Panc1 (cell line): ENCODE measurements at regions not wholly inside any gene's neighbourhood (a gene's known extent, or its start where the extent isn't known, plus 50 kb on each side); places are given as distances from the start of the nearest gene placed in this dataset.

Experiments
- ATAC-seq: fragments of 200-7000 bp; cut with Tn5 transposase; 2 replicates; pipeline ENCODE4 v1.9.1; 2020; ENCODE audit warnings: mild to moderate bottlenecking, moderate library complexity
- BruUV-seq: library from RNA; stranded (reverse); fragments of 400-500 nt; replicated peaks from 2 replicates; lab custom pipeline; 2021; lab: Mats Ljungman, UMichigan
- CTCF ChIA-PET: fragments of 300-600 bp; sonication (Branson Sonifier 250); formaldehyde crosslinking; loops from one replicate; lab custom pipeline; 2022; ENCODE audit warnings: antibody characterized with exemption; lab: Charles Lee
- POLR2A ChIA-PET: fragments of 300-600 bp; sonication (Branson Sonifier 250); formaldehyde crosslinking; loops from one replicate; lab custom pipeline; 2022; ENCODE audit warnings: antibody characterized with exemption; lab: Charles Lee
- DNase-seq: peaks from one replicate; pipeline ENCODE4 v3.0.0-alpha.2; 2010; ENCODE audit warnings: low read depth, low spot score
- H3K27ac ChIP-seq: 2 replicates; pipeline ENCODE4 v1.5.1; 2011; ENCODE audit warnings: mild to moderate bottlenecking, low read length, inconsistent platforms
- H3K27me3 ChIP-seq: fragments of 200-500 bp; sonication (Bioruptor generic); 2 replicates; pipeline ENCODE4 v1.6.0; 2014; ENCODE audit warnings: low read length, inconsistent platforms; ENCODE audit not compliant: control insufficient read depth, insufficient read depth
- H3K36me3 ChIP-seq: fragments of 200-500 bp; sonication (Bioruptor generic); 2 replicates; pipeline ENCODE4 v1.5.1; 2014; ENCODE audit warnings: inconsistent platforms, mild to moderate bottlenecking, low read length, moderate library complexity; ENCODE audit not compliant: control insufficient read depth, insufficient read depth
- H3K4me1 ChIP-seq: 2 replicates; pipeline ENCODE4 v1.5.1; 2011; ENCODE audit warnings: inconsistent platforms, mild to moderate bottlenecking, low read length, moderate library complexity; ENCODE audit not compliant: control insufficient read depth, insufficient read depth
- H3K4me3 ChIP-seq, 2 experiments: 2 replicates each; pipeline ENCODE4 v1.5.1; 2011 to 2012; ENCODE audit warnings: low read depth in 2 of 2, low read length in 2 of 2, mild to moderate bottlenecking in 2 of 2, inconsistent platforms in 1 of 2, moderate library complexity in 1 of 2
- H3K9me3 ChIP-seq: fragments of 200-500 bp; sonication (Bioruptor generic); 2 replicates; pipeline ENCODE4 v1.5.1; 2014; ENCODE audit warnings: low read depth, mild to moderate bottlenecking, inconsistent platforms, low read length, moderate library complexity; ENCODE audit not compliant: control insufficient read depth, insufficient read depth
- POLR2AphosphoS5 ChIP-seq: IDR thresholded peaks from 2 replicates; pipeline ENCODE4 v1.6.1; 2012; ENCODE audit warnings: mild to moderate bottlenecking, low read depth, low read length, moderate library complexity
- REST ChIP-seq, 2 experiments: IDR thresholded peaks; 2 replicates each; pipeline ENCODE4 v1.6.1; 2011 to 2012; ENCODE audit warnings: low read depth in 2 of 2, control low read depth in 1 of 2, low read length in 1 of 2, mild to moderate bottlenecking in 1 of 2, moderate library complexity in 1 of 2; ENCODE audit not compliant: insufficient read depth in 1 of 2
- SIN3A ChIP-seq: IDR thresholded peaks from 2 replicates; pipeline ENCODE4 v1.6.1; 2012; ENCODE audit warnings: low read depth, mild to moderate bottlenecking, low read length, moderate library complexity, borderline replicate concordance; ENCODE audit not compliant: insufficient read depth
- TCF7L2 ChIP-seq: IDR thresholded peaks from 2 replicates; pipeline ENCODE4 v1.6.1; 2011; ENCODE audit warnings: mild to moderate bottlenecking, low read depth, low read length, inconsistent platforms
- in situ Hi-C: cut with HindIII; loops from 2 replicates; pipeline ENCODE4 v1.10.0; 2016; ENCODE audit warnings: low sequenced_read_pairs, low pct_unique_long_range_greater_than_20kb
- intact Hi-C: fragments of 100-400 bp; cut with micrococcal nuclease; formaldehyde crosslinking; loops from one replicate; pipeline ENCODE4 v1.10.0; 2022; ENCODE audit not compliant: unreplicated experiment
- TF ChIP-seq, protein P1 (sequence below): fragments of 450-650 bp; IDR thresholded peaks from 2 replicates; pipeline ENCODE4 v1.5.1; 2017; ENCODE audit warnings: mild to moderate bottlenecking

DNA sequence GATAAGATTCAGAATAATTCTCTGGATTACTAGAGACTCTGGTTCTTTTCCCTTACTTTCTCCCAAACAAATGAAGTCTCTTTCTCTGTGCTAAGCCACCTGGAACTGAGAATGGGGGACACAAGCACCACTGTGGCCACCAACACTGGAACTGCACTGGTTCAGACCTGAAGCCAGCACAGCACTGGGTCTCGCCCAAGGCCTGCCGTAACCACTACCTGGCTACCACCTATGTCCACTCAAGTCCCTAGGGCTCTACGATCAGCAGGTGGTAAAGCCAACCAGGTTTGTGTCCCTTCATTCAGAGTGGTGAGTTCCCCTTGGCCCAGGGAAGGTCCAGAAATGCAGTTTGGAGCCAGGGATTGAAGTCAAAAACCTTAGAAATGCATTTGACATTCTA, 626.2 kb downstream of the DIAPH3 start:
- H3K9me3 ChIP-seq: no peaks in the 10 kb centered on the region
- H3K4me3 ChIP-seq: no peak overlapping the region
- ChIA-PET CTCF (no interaction called here), POLR2A (no interaction called here)
- H3K4me1 ChIP-seq: no peaks in the 10 kb centered on the region
- no peaks in the 10 kb centered on the region for H3K36me3 ChIP-seq
- no peak for TF ChIP-seq POLR2AphosphoS5
- TF ChIP-seq TCF7L2: no peak
- TF ChIP-seq REST (IDR thresholded peaks at IDR 0.05; ENCODE audit: insufficient read depth in 1 of 2, low read depth in 2 of 2, low read length in 1 of 2): no peak
- TF ChIP-seq, protein P1, sequence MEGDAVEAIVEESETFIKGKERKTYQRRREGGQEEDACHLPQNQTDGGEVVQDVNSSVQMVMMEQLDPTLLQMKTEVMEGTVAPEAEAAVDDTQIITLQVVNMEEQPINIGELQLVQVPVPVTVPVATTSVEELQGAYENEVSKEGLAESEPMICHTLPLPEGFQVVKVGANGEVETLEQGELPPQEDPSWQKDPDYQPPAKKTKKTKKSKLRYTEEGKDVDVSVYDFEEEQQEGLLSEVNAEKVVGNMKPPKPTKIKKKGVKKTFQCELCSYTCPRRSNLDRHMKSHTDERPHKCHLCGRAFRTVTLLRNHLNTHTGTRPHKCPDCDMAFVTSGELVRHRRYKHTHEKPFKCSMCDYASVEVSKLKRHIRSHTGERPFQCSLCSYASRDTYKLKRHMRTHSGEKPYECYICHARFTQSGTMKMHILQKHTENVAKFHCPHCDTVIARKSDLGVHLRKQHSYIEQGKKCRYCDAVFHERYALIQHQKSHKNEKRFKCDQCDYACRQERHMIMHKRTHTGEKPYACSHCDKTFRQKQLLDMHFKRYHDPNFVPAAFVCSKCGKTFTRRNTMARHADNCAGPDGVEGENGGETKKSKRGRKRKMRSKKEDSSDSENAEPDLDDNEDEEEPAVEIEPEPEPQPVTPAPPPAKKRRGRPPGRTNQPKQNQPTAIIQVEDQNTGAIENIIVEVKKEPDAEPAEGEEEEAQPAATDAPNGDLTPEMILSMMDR: no peak
- no peak for TF ChIP-seq SIN3A
- DNase-seq (no peak), ATAC-seq (no peak)
- H3K27ac ChIP-seq: no peak overlapping the region
- no peaks in the 10 kb centered on the region for H3K27me3 ChIP-seq
- no TSS peak for BruUV-seq
- intact Hi-C loops (no loop called here), in situ Hi-C loops (no loop called here)

- DNase-seq: no peak
- BruUV-seq: no TSS peak
- Histone ChIP-seq H3K9me3 (no peaks in the 10 kb centered on the region), H3K4me3 (no peak overlapping the region), H3K27ac (no peak overlapping the region), H3K4me1 (no peaks in the 10 kb centered on the region), H3K36me3 (no peaks in the 10 kb centered on the region), H3K27me3 (no peaks in the 10 kb centered on the region)
- no peak for ATAC-seq
- POLR2A ChIA-PET: no interaction called here
- intact Hi-C loops (no loop called here), in situ Hi-C loops (no loop called here)
- CTCF ChIA-PET: no interaction called here
- TF ChIP-seq, protein P1: no peak
- TF ChIP-seq REST (IDR thresholded peaks at IDR 0.05; ENCODE audit: insufficient read depth in 1 of 2, low read depth in 2 of 2, low read length in 1 of 2) (no peak), TCF7L2 (no peak), SIN3A (no peak), POLR2AphosphoS5 (no peak)
Observed at GRCh38 chr13:59538512-59538911, 625.2 kb downstream of the DIAPH3 start.
